RPMI7951 (cell line): ENCODE measurements at regions not wholly inside any gene's neighbourhood (a gene's known extent, or its start where the extent isn't known, plus 50 kb on each side); places are given as distances from the start of the nearest gene placed in this dataset.

ENCODE experiments used
- DNase-seq: peaks from one replicate; pipeline ENCODE4 v3.0.0-alpha.2; 2012; ENCODE audit warnings: low read depth

GRCh38 chr5:125743939-125744338, 679.3 kb upstream of the GRAMD2B start:
- DNase-seq, result no peak

- DNase-seq, result no peak
These were observed 676.3 kb upstream of the GRAMD2B start for GRCh38 chr5:125746917-125747316.

GRCh38 chr5:125750147-125750860, 672.9 kb upstream of the GRAMD2B start:
- DNase-seq, result no peak

DNA sequence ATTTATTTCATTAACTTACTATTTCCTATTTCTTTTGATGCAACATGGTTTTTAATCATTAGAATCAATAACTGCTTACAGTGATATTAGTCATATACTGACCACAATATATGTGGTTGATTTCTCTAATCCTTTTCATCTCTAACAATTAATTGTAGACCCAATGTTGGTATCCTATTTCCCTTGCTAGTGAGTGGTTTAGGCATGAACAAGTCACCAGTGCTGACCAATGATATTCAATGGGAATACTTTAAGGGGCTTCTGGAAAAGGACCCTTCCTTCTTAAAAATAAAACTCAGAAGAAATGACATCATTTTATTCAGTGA, 672.4 kb upstream of the GRAMD2B start:
- DNase-seq, result no peak

DNA sequence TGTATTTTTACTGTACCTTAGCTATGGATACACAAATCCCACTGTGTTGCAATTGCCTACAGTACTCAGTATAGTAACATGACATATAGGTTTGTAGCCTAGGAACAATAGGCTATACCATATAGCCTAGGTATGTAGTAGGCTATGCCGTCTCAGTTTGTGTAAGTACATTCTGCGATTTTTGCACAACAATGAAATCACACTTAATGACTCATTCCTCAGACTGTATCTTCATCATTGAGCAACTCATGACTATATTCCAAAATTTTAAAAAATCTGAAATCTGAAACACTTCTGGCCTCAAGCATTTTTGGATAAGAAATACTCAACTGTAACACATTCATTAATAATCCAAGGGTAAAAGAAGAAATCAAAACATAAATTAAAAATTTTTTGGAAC, 666.8 kb upstream of the GRAMD2B start:
- no peak for DNase-seq

GRCh38 chr5:125766706-125767105, 656.5 kb upstream of the GRAMD2B start:
- no peak for DNase-seq

DNA sequence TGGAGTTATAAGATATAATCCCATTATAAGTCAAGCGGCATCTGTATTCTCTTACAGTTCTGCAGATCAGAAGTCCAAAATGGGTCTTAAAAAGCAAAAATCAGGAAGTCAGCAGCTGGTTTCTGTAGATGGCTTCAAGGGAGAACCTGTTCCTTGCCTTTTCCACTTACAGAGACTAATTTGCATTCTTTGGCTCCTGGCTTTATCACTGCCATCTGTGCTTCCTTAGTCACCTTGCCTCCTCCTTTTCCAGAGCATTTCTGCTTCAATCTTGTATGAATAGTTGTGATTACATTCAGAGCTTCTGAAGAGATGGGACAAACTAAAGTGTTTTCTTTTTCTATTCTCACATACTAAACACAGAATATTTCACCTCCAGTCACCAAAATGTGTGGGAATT, 647.3 kb upstream of the GRAMD2B start:
- no peak for DNase-seq

GRCh38 chr5:125776656-125777139, 646.5 kb upstream of the GRAMD2B start:
- no peak for DNase-seq

- no peak for DNase-seq
These were observed 644.4 kb upstream of the GRAMD2B start for GRCh38 chr5:125778791-125779190.

DNA sequence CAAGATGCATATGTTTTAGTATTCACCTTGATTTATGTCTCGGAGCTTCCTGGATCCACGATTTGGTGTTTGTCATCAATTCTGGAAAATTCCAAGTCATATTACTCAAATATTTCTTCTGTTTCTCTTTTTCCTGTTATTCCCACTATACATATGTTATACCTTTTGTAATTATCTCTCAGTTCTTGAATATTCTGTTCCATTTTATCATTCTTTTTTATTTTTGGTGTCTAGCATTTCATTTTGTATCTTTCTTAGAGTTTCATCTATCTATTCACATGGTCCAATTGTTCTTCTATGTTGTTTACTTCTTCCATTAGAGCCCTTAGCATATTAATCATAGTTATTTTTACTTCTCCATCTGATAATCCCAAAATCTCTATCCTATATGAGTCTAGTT, 637.8 kb upstream of the GRAMD2B start:
- no peak for DNase-seq

DNA sequence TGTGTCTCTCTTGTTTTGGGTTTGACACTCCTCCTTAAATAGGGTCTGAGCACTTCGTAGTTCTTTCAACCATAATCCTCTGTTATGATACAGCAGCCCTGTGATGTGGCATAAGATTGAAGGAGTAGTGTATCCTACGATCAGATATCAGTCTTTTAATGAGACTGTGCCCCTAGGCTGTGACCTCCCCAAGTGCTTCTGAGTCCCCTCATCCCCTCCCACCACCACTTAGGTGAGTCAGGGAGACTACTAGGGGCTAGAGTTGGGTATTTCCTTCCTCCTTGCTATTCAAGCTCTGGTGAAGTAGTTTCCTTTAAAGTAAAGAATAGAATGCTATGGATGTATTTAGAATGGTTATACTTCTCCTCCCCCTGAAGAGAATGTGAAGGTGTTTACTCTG, 637.2 kb upstream of the GRAMD2B start:
- DNase-seq, result peak; percentile 8

- DNase-seq, result no peak
These were observed 629.7 kb upstream of the GRAMD2B start for GRCh38 chr5:125793470-125793869.

- no peak for DNase-seq
These were observed 628.3 kb upstream of the GRAMD2B start for GRCh38 chr5:125794922-125795321.

GRCh38 chr5:125798307-125798706, 624.9 kb upstream of the GRAMD2B start:
- peak; percentile 36 for DNase-seq

DNA sequence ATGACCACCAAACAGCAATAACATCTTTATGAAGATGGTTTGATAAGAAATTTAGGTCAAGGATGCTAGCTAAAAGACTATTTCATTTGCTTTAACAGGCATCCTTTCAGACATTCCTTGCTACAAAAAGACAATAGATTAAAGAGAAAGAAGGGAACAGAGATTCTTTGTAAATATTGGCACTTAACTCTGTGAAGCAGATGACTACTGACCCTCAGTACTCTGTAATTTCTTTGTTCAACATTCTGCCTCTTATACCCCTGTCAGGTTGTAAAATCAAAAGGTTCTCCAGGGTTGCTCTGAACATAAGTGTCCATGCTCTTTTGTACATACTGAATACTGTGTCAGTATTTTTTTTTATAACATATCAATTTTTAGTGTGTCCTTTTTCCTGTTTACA, 610.6 kb upstream of the GRAMD2B start:
- no peak for DNase-seq

- no peak for DNase-seq
These were observed 609.8 kb upstream of the GRAMD2B start for GRCh38 chr5:125813221-125813974.

DNA sequence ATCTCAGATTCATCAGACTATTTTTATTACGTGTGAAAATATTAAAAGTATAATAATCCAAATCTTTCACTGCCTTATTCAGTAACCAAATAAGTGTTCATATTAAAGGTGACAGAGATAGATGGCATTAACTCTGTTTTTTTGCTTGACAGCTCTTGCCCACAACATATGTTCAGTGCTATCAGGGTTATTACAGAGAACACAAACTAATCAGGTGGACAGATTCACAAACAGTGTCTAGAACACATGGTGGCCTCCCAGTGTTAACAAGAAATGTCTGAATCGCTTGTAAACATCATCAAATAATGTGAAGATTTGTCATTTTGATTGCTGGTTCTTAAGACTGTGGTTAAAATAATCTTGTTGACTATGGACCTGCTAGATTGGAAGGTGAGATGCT, 609.1 kb upstream of the GRAMD2B start:
- no peak for DNase-seq

GRCh38 chr5:125823572-125823971, 599.6 kb upstream of the GRAMD2B start:
- peak; percentile 73 for DNase-seq

DNA sequence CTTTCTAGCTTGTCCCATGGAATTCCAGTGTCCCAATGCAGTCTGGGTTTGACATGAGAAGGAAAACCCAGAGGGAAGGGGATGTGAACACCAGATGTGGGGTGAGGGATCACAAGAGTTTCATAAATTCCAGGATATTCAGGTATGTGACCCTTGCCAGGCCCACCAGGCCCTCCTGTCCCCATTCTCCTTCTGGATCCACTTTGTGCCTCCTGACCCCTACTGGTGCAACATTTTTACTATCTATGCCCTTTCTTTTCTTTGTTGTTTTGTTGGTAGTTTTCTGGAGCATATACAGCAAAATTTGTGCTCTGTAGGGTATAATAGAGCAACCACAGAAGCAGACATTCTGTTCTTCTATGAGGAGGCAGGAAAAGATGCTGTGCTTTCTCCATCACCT, 597.0 kb upstream of the GRAMD2B start:
- no peak for DNase-seq

GRCh38 chr5:125829349-125829748, 593.9 kb upstream of the GRAMD2B start:
- no peak for DNase-seq

GRCh38 chr5:125833398-125833797, 589.8 kb upstream of the GRAMD2B start:
- DNase-seq, result no peak

DNA sequence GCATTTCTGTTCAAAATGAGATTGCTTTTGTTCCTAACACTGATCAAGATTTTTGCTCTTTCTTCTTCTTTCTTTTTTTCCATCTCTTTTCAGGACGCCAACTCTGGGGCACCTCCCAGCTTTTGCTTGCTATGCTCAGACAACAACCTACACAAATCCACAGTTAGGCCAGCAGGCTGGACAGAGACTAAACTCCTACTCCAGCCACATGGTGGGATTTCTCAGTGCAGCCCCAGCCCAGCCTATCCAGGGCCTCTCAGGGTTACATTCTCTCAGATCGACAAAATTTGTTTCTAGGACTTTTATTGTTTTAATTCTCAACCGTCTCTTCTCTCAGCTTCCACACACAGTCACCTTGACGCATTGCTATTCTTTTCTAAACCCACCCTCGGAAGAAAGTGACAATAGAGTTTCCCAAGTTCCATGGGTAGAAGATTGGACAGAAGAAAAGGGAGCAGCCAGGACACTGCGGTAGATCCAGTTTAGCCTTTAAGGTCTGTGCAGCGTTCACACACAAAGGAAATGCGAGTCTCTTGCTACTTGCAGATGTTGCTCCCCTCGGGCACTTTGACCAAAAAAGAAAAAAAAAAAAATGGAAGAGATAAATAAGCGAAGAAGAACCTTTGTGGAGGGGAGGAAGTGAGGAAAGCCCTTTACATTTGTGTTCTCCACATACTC, 588.6 kb upstream of the GRAMD2B start:
- DNase-seq, result peak; percentile 60
